ENCODE measurements at regions not wholly inside any gene's neighbourhood (a gene's known extent, or its start where the extent isn't known, plus 50 kb on each side); places are given as distances from the start of the nearest gene placed in this dataset.

- TF ChIP-seq CTCF (IDR thresholded peaks at IDR 0.05; ENCODE audit: control extremely low read depth in 1 of 3, insufficient read depth in 1 of 3, low read depth in 1 of 3, low read length in 3 of 3) (peak in 2 of 3 experiments; percentile 36 to 61; a peak in 2 of 4 replicates), GTF2F1 (IDR thresholded peaks at IDR 0.05; ENCODE audit: borderline replicate concordance, low read depth, low read length) (no peak)
Measured at GRCh38 chr7:104272767-104273384, 55.5 kb upstream of the LHFPL3 start (continued).
